ENCODE measurements at regions not wholly inside any gene's neighbourhood (a gene's known extent, or its start where the extent isn't known, plus 50 kb on each side); places are given as distances from the start of the nearest gene placed in this dataset.

DNA sequence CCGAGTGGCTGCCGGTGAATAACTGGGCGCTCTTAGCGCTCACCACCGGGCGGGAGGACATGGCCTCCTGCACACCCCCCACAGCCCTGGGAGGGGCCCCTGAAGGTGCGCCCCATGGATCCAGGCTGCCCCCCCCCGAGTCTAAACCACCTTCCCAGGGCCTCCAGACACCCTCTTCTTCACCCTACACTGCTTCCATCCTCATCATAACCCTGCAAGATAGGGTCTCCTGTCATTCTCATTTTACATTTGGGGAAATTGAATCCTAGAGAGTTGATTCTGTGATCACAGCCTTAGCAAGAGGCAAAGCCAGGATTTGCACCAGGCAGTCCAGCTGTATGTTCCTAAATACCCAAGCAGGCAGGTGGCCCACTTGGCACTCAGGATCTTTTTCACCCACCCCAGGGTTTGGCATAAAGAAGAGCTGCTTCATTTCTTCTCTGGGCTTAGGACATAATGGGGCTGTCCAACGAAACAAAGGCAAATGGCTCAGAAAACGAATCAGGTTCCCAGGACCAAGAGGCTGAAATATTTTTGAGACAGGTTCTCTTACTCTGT, 110.8 kb downstream of the PTPRS start:
- POLR2A ChIA-PET = no interaction called here

More for the DNA sequence above, 110.8 kb downstream of the PTPRS start:
- H3K36me3 ChIP-seq (replicated peaks in 1 of 2; ENCODE audit: control insufficient read depth in 1 of 2, insufficient read depth in 2 of 2, low read length in 2 of 2) = peaks cover 0 to 1% of the 10 kb centered on the region in 2 experiments; a peak in 2 of 5 replicates
- WGBS (ENCODE audit: low lambda C conversion rate) = 60% methylated on average over 4 of the region's 10 CpGs
- DNase-seq (ENCODE audit: low spot score) (no peak), FAIRE-seq (no peak), ATAC-seq (no peak)
- in situ Hi-C loops (cut with HindIII; ENCODE audit: extremely low pct_ligation_motif_present, low pct_unique_long_range_greater_than_20kb) = no loop called here
- H3K4me1 ChIP-seq (ENCODE audit: insufficient read depth, low read length) = no peaks in the 10 kb centered on the region
- TF ChIP-seq FOXA3 (CRISPR knock-in tag; IDR thresholded peaks at IDR 0.05) (no peak), TARDBP (CRISPR knock-in tag; IDR thresholded peaks at IDR 0.05) (no peak), ZNF468 (CRISPR knock-in tag; IDR thresholded peaks at IDR 0.05) (no peak), ZMYM4 (CRISPR knock-in tag; IDR thresholded peaks at IDR 0.05) (no peak), ZNF367 (CRISPR knock-in tag; IDR thresholded peaks at IDR 0.05; ENCODE audit: borderline replicate concordance) (no peak), ZNF530 (CRISPR knock-in tag; IDR thresholded peaks at IDR 0.05; ENCODE audit: low read depth) (no peak), ZNF574 (CRISPR knock-in tag; IDR thresholded peaks at IDR 0.05) (no peak), AGO2 (optimal IDR thresholded peaks at IDR 0.05; ENCODE audit: low read depth, low read length) (no peak), JDP2 (CRISPR knock-in tag; IDR thresholded peaks at IDR 0.05; ENCODE audit: borderline replicate concordance) (no peak)
- no peaks in the 10 kb centered on the region for H3K27me3 ChIP-seq (ENCODE audit: control insufficient read depth in 1 of 2, insufficient read depth in 2 of 2, low read length in 2 of 2)
- no peak overlapping the region for H3K9ac ChIP-seq (ENCODE audit: insufficient read depth, low read depth, low read length)
- H2AFZ ChIP-seq (ENCODE audit: low read length) = no peak overlapping the region
- no peaks in the 10 kb centered on the region for H3K79me2 ChIP-seq (ENCODE audit: insufficient read depth, low read length)
- no peak overlapping the region for H3K4me3 ChIP-seq (replicated peaks in 1 of 3; ENCODE audit: insufficient read depth in 1 of 3, low read depth in 2 of 3, low read length in 3 of 3)
- no peaks in the 10 kb centered on the region for H4K20me1 ChIP-seq (ENCODE audit: insufficient read depth, low read length)
- BruUV-seq (replicated peaks) = no TSS peak
- CTCF ChIA-PET (ENCODE audit: low intra/inter-chr PET ratio, low total read pairs) = no interaction called here
- H3K4me2 ChIP-seq (ENCODE audit: low read depth, low read length) = no peak overlapping the region
- H3K27ac ChIP-seq (ENCODE audit: extremely low read length, insufficient read depth, low read length) = no peak overlapping the region
- intact Hi-C loops (cut with micrococcal nuclease; ENCODE audit: unreplicated experiment) = no loop called here
- no peaks in the 10 kb centered on the region for H3K9me3 ChIP-seq (ENCODE audit: low read length)

Data from HepG2 (cell line).